PC-9 (cell line): ENCODE measurements at regions not wholly inside any gene's neighbourhood (a gene's known extent, or its start where the extent isn't known, plus 50 kb on each side); places are given as distances from the start of the nearest gene placed in this dataset.

ENCODE experiments used
- EZH2 ChIP-seq: fragments of 200-600 bp; sonication (generic); IDR thresholded peaks from 2 replicates; pipeline ENCODE4 v1.8.0; 2017; ENCODE audit warnings: antibody characterized with exemption, low read depth
- TF ChIP-seq, protein P1 (sequence below): fragments of 200-600 bp; sonication (generic); conservative IDR thresholded peaks from 2 replicates; pipeline ENCODE4 v1.6.1; 2017; ENCODE audit warnings: mixed run types, antibody characterized with exemption, mild to moderate bottlenecking, moderate library complexity

DNA sequence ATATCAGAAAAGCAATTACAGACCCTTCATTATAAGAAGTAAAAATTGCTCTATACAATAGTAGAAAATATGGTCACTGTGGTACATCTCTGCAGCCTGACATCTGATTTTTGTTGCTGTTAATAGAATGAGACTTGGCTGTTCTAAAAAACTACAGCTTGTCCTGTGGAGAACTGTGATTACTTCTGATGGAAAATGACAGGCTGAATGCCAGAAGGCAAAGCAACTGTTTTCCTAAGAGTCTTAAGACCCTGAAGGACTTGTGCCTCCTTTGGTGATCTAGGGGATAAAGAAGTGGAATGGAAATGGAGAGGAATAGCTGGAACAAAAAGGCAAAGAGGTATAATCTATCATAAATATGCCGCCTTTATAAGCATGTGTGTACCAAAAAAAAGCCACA is 314.8 kb downstream of the BCHE start:
- TF ChIP-seq, protein P1, sequence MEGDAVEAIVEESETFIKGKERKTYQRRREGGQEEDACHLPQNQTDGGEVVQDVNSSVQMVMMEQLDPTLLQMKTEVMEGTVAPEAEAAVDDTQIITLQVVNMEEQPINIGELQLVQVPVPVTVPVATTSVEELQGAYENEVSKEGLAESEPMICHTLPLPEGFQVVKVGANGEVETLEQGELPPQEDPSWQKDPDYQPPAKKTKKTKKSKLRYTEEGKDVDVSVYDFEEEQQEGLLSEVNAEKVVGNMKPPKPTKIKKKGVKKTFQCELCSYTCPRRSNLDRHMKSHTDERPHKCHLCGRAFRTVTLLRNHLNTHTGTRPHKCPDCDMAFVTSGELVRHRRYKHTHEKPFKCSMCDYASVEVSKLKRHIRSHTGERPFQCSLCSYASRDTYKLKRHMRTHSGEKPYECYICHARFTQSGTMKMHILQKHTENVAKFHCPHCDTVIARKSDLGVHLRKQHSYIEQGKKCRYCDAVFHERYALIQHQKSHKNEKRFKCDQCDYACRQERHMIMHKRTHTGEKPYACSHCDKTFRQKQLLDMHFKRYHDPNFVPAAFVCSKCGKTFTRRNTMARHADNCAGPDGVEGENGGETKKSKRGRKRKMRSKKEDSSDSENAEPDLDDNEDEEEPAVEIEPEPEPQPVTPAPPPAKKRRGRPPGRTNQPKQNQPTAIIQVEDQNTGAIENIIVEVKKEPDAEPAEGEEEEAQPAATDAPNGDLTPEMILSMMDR = no peak
- TF ChIP-seq EZH2 = no peak
